ENCODE measurements at regions not wholly inside any gene's neighbourhood (a gene's known extent, or its start where the extent isn't known, plus 50 kb on each side); places are given as distances from the start of the nearest gene placed in this dataset.

GRCh38 chr4:17103231-17103630 is 204.8 kb upstream of the LDB2 start:
- H3K4me3 ChIP-seq (replicated peaks; ENCODE audit: low read depth, low read length), result no peak overlapping the region
- no peak for TF ChIP-seq CTCF (IDR thresholded peaks at IDR 0.05; ENCODE audit: low read depth, low read length, missing control alignments)
- DNase-seq (ENCODE audit: extremely low read depth, low read depth), result no peak

- H3K4me3 ChIP-seq (replicated peaks; ENCODE audit: low read depth, low read length), result no peak overlapping the region
- no peak for DNase-seq (ENCODE audit: extremely low read depth, low read depth)
- no peak for TF ChIP-seq CTCF (IDR thresholded peaks at IDR 0.05; ENCODE audit: low read depth, low read length, missing control alignments)
Measured at GRCh38 chr4:17098996-17099395, 200.6 kb upstream of the LDB2 start.

- no peak overlapping the region for H3K4me3 ChIP-seq (replicated peaks; ENCODE audit: low read depth, low read length)
- DNase-seq (ENCODE audit: extremely low read depth, low read depth), result no peak
- TF ChIP-seq CTCF (IDR thresholded peaks at IDR 0.05; ENCODE audit: low read depth, low read length, missing control alignments), result no peak
Measured at GRCh38 chr4:17098401-17098800, 200.0 kb upstream of the LDB2 start.

GRCh38 chr4:17097362-17097761 is 198.9 kb upstream of the LDB2 start:
- TF ChIP-seq CTCF (IDR thresholded peaks at IDR 0.05; ENCODE audit: low read depth, low read length, missing control alignments), result no peak
- no peak overlapping the region for H3K4me3 ChIP-seq (replicated peaks; ENCODE audit: low read depth, low read length)
- no peak for DNase-seq (ENCODE audit: extremely low read depth, low read depth)

GRCh38 chr4:17096692-17097091 is 198.2 kb upstream of the LDB2 start:
- no peak for TF ChIP-seq CTCF (IDR thresholded peaks at IDR 0.05; ENCODE audit: low read depth, low read length, missing control alignments)
- no peak overlapping the region for H3K4me3 ChIP-seq (replicated peaks; ENCODE audit: low read depth, low read length)
- DNase-seq (ENCODE audit: extremely low read depth, low read depth), result no peak

- no peak for DNase-seq (ENCODE audit: extremely low read depth, low read depth)
- H3K4me3 ChIP-seq (replicated peaks; ENCODE audit: low read depth, low read length), result no peak overlapping the region
- no peak for TF ChIP-seq CTCF (IDR thresholded peaks at IDR 0.05; ENCODE audit: low read depth, low read length, missing control alignments)
Measured at GRCh38 chr4:17095771-17096170, 197.3 kb upstream of the LDB2 start.

GRCh38 chr4:17094876-17095210 is 196.4 kb upstream of the LDB2 start:
- no peak for TF ChIP-seq CTCF (IDR thresholded peaks at IDR 0.05; ENCODE audit: low read depth, low read length, missing control alignments)
- DNase-seq (ENCODE audit: extremely low read depth, low read depth), result no peak
- no peak overlapping the region for H3K4me3 ChIP-seq (replicated peaks; ENCODE audit: low read depth, low read length)

Data from HFF-Myc (cell line).